H1 (cell line): ENCODE measurements at regions not wholly inside any gene's neighbourhood (a gene's known extent, or its start where the extent isn't known, plus 50 kb on each side); places are given as distances from the start of the nearest gene placed in this dataset.

Source experiments
- CTCF ChIA-PET: fragments of 300-600 bp; sonication (Branson Sonifier 250); formaldehyde crosslinking; loops from one replicate; lab custom pipeline; 2021; ENCODE audit not compliant: partially characterized antibody; lab: Charles Lee
- POLR2A ChIA-PET: fragments of 300-600 bp; sonication (Branson Sonifier 250); formaldehyde crosslinking; loops from one replicate; lab custom pipeline; 2021; ENCODE audit warnings: inconsistent platforms; ENCODE audit not compliant: partially characterized antibody; lab: Charles Lee
- DNase-seq, 2 experiments: peaks; one replicate each; pipeline versions ENCODE4 v3.0.0 to v3.0.0-alpha.2; 2010 to 2022; ENCODE audit warnings: low spot score in 2 of 2, low read depth in 1 of 2, mixed read lengths in 1 of 2
- FAIRE-seq: peaks from 2 replicates; lab custom pipeline; 2011; peaks lifted over from hg19 to GRCh38; lab: Jason Lieb, UNC
- H2AFZ ChIP-seq: 2 replicates; pipeline ENCODE4 v1.8.1; 2012; ENCODE audit warnings: low read length, inconsistent platforms
- H2AK5ac ChIP-seq: 2 replicates; pipeline ENCODE4 v1.6.1; 2013; ENCODE audit warnings: low read depth, low read length
- H2BK120ac ChIP-seq: replicated peaks from 2 replicates; pipeline ENCODE3; 2013; ENCODE audit warnings: low read depth, low read length, inconsistent platforms
- H2BK12ac ChIP-seq: 2 replicates; pipeline ENCODE4 v1.6.1; 2013; ENCODE audit warnings: low read depth, low read length
- H2BK15ac ChIP-seq: 2 replicates; pipeline ENCODE4 v1.6.1; 2013; ENCODE audit warnings: low read length
- H2BK20ac ChIP-seq: 2 replicates; pipeline ENCODE4 v1.6.1; 2013; ENCODE audit warnings: low read length
- H2BK5ac ChIP-seq: 2 replicates; pipeline ENCODE4 v1.6.1; 2013; ENCODE audit warnings: low read depth, low read length
- H3K14ac ChIP-seq: 2 replicates; pipeline ENCODE4 v1.6.1; 2013; ENCODE audit warnings: inconsistent platforms; ENCODE audit not compliant: insufficient read length
- H3K18ac ChIP-seq: 2 replicates; pipeline ENCODE4 v1.6.1; 2013; ENCODE audit warnings: low read length; ENCODE audit errors: extremely low read depth
- H3K23ac ChIP-seq: 2 replicates; pipeline ENCODE4 v1.6.1; 2013; ENCODE audit warnings: inconsistent platforms; ENCODE audit not compliant: insufficient read length
- H3K23me2 ChIP-seq: 2 replicates; pipeline ENCODE4 v1.6.1; 2013; ENCODE audit warnings: low read depth, low read length
- H3K27ac ChIP-seq: 2 replicates; pipeline ENCODE4 v1.6.1; 2011; ENCODE audit warnings: low read depth, low read length, inconsistent platforms
- H3K27me3 ChIP-seq, 4 experiments: replicated peaks in 1 of 4; 1 replicate in 1 of 4; 2 replicates in 3 of 4; pipeline versions ENCODE4 v1.6.1 to v1.8.1; 2011 to 2013; ENCODE audit warnings: low read length in 3 of 4, mild to moderate bottlenecking in 3 of 4, inconsistent platforms in 2 of 4, mixed read lengths in 2 of 4, moderate library complexity in 1 of 4; ENCODE audit not compliant: control insufficient read depth in 3 of 4, insufficient read depth in 3 of 4; ENCODE audit errors: extremely low read depth in 1 of 4
- H3K36me3 ChIP-seq, 4 experiments: 2 replicates each; pipeline versions ENCODE4 v1.6.1 to v1.8.1; 2011 to 2013; ENCODE audit warnings: mild to moderate bottlenecking in 4 of 4, low read length in 3 of 4, moderate library complexity in 2 of 4, control low read depth in 1 of 4, inconsistent platforms in 1 of 4; ENCODE audit not compliant: insufficient read depth in 4 of 4, control insufficient read depth in 2 of 4
- H3K4ac ChIP-seq: replicated peaks from 2 replicates; pipeline ENCODE3; 2013; ENCODE audit warnings: low read length, low read depth, mixed read lengths, inconsistent platforms; ENCODE audit not compliant: insufficient read length
- H3K4me1 ChIP-seq, 4 experiments: replicated peaks in 1 of 4; 1 replicate in 1 of 4; 2 replicates in 3 of 4; pipeline versions ENCODE4 v1.6.1 to v1.8.1; 2011 to 2013; ENCODE audit warnings: low read length in 3 of 4, inconsistent platforms in 2 of 4, mixed read lengths in 1 of 4; ENCODE audit not compliant: insufficient read depth in 4 of 4, control insufficient read depth in 3 of 4
- H3K4me2 ChIP-seq, 2 experiments: 2 replicates each; pipeline versions ENCODE4 v1.6.1 to v1.8.1; 2011 to 2013; ENCODE audit warnings: low read depth in 2 of 2, low read length in 2 of 2, control low read depth in 1 of 2, inconsistent platforms in 1 of 2, mild to moderate bottlenecking in 1 of 2; ENCODE audit not compliant: insufficient read depth in 1 of 2
- H3K4me3 ChIP-seq, 4 experiments: fragments of 200-600, 300-600 bp in 1 of 4; sonication (generic), shearing (Covaris generic), sonication (Bioruptor Twin) in 1 of 4; 2 replicates each; pipeline versions ENCODE4 v1.5.1 to v1.8.1; 2011 to 2016; ENCODE audit warnings: low read length in 4 of 4, low read depth in 3 of 4, control low read depth in 2 of 4, inconsistent platforms in 2 of 4, mild to moderate bottlenecking in 2 of 4, mixed read lengths in 1 of 4, moderate library complexity in 1 of 4; ENCODE audit not compliant: insufficient read depth in 2 of 4; ENCODE audit errors: extremely low read depth in 1 of 4
- H3K56ac ChIP-seq: replicated peaks from 2 replicates; pipeline ENCODE3; 2013; ENCODE audit warnings: low read depth, mild to moderate bottlenecking, mixed read lengths, low read length, inconsistent platforms; ENCODE audit not compliant: insufficient read length
- H3K79me1 ChIP-seq: 2 replicates; pipeline ENCODE4 v1.6.1; 2013; ENCODE audit warnings: low read depth, low read length, control low read depth
- H3K79me2 ChIP-seq, 2 experiments: 2 replicates each; pipeline versions ENCODE4 v1.6.1 to v1.8.1; 2012 to 2013; ENCODE audit warnings: low read length in 2 of 2, mild to moderate bottlenecking in 2 of 2, inconsistent platforms in 1 of 2; ENCODE audit not compliant: insufficient read depth in 2 of 2, control insufficient read depth in 1 of 2
- H3K9ac ChIP-seq, 4 experiments: replicated peaks in 1 of 4; 1 replicate in 1 of 4; 2 replicates in 3 of 4; pipeline versions ENCODE4 v1.6.1 to v1.8.1; 2011 to 2013; ENCODE audit warnings: low read depth in 3 of 4, low read length in 3 of 4, control low read depth in 2 of 4, mild to moderate bottlenecking in 2 of 4, moderate library complexity in 2 of 4, inconsistent platforms in 1 of 4; ENCODE audit errors: extremely low read depth in 1 of 4
- H3K9me3 ChIP-seq, 2 experiments: 2 replicates each; pipeline versions ENCODE4 v1.6.1 to v1.8.1; 2012 to 2013; ENCODE audit warnings: mild to moderate bottlenecking in 2 of 2, moderate library complexity in 2 of 2, control low read depth in 1 of 2, inconsistent platforms in 1 of 2, low read depth in 1 of 2, low read length in 1 of 2, mixed read lengths in 1 of 2; ENCODE audit not compliant: insufficient read depth in 2 of 2
- H4K20me1 ChIP-seq, 2 experiments: replicated peaks in 1 of 2; 2 replicates each; pipeline versions ENCODE3 to v1.8.1; 2011 to 2013; ENCODE audit warnings: inconsistent platforms in 2 of 2, low read length in 2 of 2, mild to moderate bottlenecking in 1 of 2; ENCODE audit not compliant: insufficient read depth in 2 of 2, control insufficient read depth in 1 of 2
- H4K5ac ChIP-seq: 2 replicates; pipeline ENCODE4 v1.6.1; 2013; ENCODE audit warnings: low read length, low read depth, mixed read lengths, inconsistent platforms; ENCODE audit not compliant: insufficient read length
- H4K8ac ChIP-seq: 2 replicates; pipeline ENCODE4 v1.8.0; 2013; ENCODE audit warnings: mild to moderate bottlenecking, moderate library complexity, low read length, inconsistent platforms; ENCODE audit not compliant: insufficient read depth; ENCODE audit errors: extremely low read depth
- H4K91ac ChIP-seq: replicated peaks from 2 replicates; pipeline ENCODE3; 2013; ENCODE audit warnings: low read length, mixed read lengths, inconsistent platforms; ENCODE audit not compliant: insufficient read length
- ATF2 ChIP-seq: IDR thresholded peaks from 2 replicates; pipeline ENCODE4 v1.6.1; 2012; ENCODE audit warnings: low read length, inconsistent platforms
- ATF3 ChIP-seq: IDR thresholded peaks from 2 replicates; pipeline ENCODE4 v1.6.1; 2011; ENCODE audit warnings: low read depth, mild to moderate bottlenecking, low read length; ENCODE audit not compliant: insufficient read depth
- BCL11A ChIP-seq, 2 experiments: IDR thresholded peaks; one replicate each; pipeline ENCODE4 v1.6.1; 2011; ENCODE audit warnings: low read depth in 2 of 2, low read length in 2 of 2, mild to moderate bottlenecking in 2 of 2
- EZH2 ChIP-seq: fragments of 200-600 bp; sonication (generic); IDR thresholded peaks from 2 replicates; pipeline ENCODE4 v1.7.1; 2012; ENCODE audit warnings: low read depth, mild to moderate bottlenecking, moderate library complexity, low read length, inconsistent platforms; ENCODE audit not compliant: severe bottlenecking
- FOSL1 ChIP-seq: IDR thresholded peaks from 2 replicates; pipeline ENCODE4 v1.6.1; 2011; ENCODE audit warnings: mild to moderate bottlenecking, low read depth, low read length, moderate library complexity; ENCODE audit not compliant: insufficient read depth
- MAX ChIP-seq: IDR thresholded peaks from 2 replicates; pipeline ENCODE4 v1.6.1; 2012; ENCODE audit warnings: inconsistent platforms
- SIRT6 ChIP-seq: IDR thresholded peaks from one replicate; pipeline ENCODE4 v1.7.1; 2012; ENCODE audit warnings: low read length, inconsistent platforms
- ZNF274 ChIP-seq: IDR thresholded peaks from 2 replicates; pipeline ENCODE4 v1.7.0; 2012; ENCODE audit warnings: low read length, borderline replicate concordance; ENCODE audit errors: extremely low read depth
- WGBS, 2 experiments: shearing (Covaris generic) in 1 of 2; methylation state at CpG; one replicate each; pipeline versions ENCODE4 v1.1.6 to v1.1.7; 2013 to 2015; ENCODE audit warnings: low lambda C conversion rate in 2 of 2, mixed read lengths in 2 of 2, inconsistent platforms in 1 of 2, low coverage in 1 of 2, missing lambda C conversion rate in 1 of 2; ENCODE audit not compliant: insufficient replicate concordance in 2 of 2, insufficient coverage in 1 of 2, insufficient read length in 1 of 2; ENCODE audit errors: extremely low coverage in 1 of 2, missing lambda C conversion rate in 1 of 2; 5-methylcytosine and 5-hydroxymethylcytosine counted together
- TF ChIP-seq, protein P1 (sequence below), 3 experiments: IDR thresholded peaks; 1 replicate in 2 of 3; 2 replicates in 1 of 3; pipeline versions ENCODE4 v1.5.1 to v1.6.1; 2011; ENCODE audit warnings: low read length in 3 of 3, mild to moderate bottlenecking in 3 of 3, inconsistent platforms in 2 of 3, low read depth in 1 of 3, moderate library complexity in 1 of 3; ENCODE audit not compliant: insufficient read depth in 1 of 3; ENCODE audit errors: control extremely low read depth in 1 of 3

DNA sequence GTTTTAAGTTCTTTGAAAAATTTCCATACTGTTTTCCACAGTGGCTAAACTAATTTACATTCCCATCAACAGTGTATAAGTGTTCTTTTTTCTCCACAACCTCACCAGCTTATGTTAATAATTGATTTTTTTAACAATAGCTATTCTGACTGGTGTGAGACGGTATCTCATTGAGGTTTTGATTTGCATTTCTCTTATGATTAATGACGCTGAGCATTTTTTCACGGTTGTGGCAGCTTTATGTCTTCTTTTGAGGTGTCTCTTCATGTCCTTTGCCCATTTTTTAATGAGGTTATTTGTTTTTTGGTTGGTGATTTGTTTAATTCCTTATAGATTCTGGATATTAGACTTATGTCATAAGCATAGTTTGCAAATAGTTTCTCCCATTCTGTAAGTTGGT lies 997.9 kb downstream of the SUCLG1 start:
- no peak overlapping the region for H3K4me2 ChIP-seq
- H3K18ac ChIP-seq: no peak overlapping the region
- no peak overlapping the region for H2BK12ac ChIP-seq
- H2BK15ac ChIP-seq: no peak overlapping the region
- H4K5ac ChIP-seq: no peak overlapping the region
- no peak overlapping the region for H3K23ac ChIP-seq
- no peaks in the 10 kb centered on the region for H3K23me2 ChIP-seq
- H3K79me2 ChIP-seq: no peaks in the 10 kb centered on the region
- H3K56ac ChIP-seq: no peak overlapping the region
- no peaks in the 10 kb centered on the region for H3K36me3 ChIP-seq
- CTCF ChIA-PET: interaction anchor here (0.8 kb wide), 1 partner anchor 116 kb away, joined by 3 read pairs; no protein-coding TSS in a partner anchor
- H4K91ac ChIP-seq: no peak overlapping the region
- POLR2A ChIA-PET: no interaction called here
- no peak overlapping the region for H3K4me3 ChIP-seq
- no peak overlapping the region for H2BK20ac ChIP-seq
- FAIRE-seq (no peak), DNase-seq (no peak)
- 84% methylated on average over 3 of the region's 3 CpGs; no CpG with 5 or more reads in 1 of the 2 experiments for WGBS, 2 experiments
- no peak overlapping the region for H2AFZ ChIP-seq
- H2BK120ac ChIP-seq: no peak overlapping the region
- H2AK5ac ChIP-seq: no peak overlapping the region
- no peaks in the 10 kb centered on the region for H3K4me1 ChIP-seq
- no peak overlapping the region for H3K9ac ChIP-seq
- H3K79me1 ChIP-seq: no peaks in the 10 kb centered on the region
- no peak overlapping the region for H3K14ac ChIP-seq
- no peaks in the 10 kb centered on the region for H3K27me3 ChIP-seq
- H3K9me3 ChIP-seq: no peaks in the 10 kb centered on the region
- H3K4ac ChIP-seq: no peak overlapping the region
- no peak overlapping the region for H3K27ac ChIP-seq
- H2BK5ac ChIP-seq: no peak overlapping the region
- H4K8ac ChIP-seq: no peak overlapping the region
- H4K20me1 ChIP-seq: no peaks in the 10 kb centered on the region
- TF ChIP-seq ZNF274 (no peak), SIRT6 (no peak), BCL11A (IDR thresholded peaks at IDR 0.05; ENCODE audit: low read depth in 2 of 2, low read length in 2 of 2) (no peak), FOSL1 (no peak), ATF2 (no peak), EZH2 (no peak), MAX (no peak), ATF3 (no peak)
- TF ChIP-seq, protein P1, sequence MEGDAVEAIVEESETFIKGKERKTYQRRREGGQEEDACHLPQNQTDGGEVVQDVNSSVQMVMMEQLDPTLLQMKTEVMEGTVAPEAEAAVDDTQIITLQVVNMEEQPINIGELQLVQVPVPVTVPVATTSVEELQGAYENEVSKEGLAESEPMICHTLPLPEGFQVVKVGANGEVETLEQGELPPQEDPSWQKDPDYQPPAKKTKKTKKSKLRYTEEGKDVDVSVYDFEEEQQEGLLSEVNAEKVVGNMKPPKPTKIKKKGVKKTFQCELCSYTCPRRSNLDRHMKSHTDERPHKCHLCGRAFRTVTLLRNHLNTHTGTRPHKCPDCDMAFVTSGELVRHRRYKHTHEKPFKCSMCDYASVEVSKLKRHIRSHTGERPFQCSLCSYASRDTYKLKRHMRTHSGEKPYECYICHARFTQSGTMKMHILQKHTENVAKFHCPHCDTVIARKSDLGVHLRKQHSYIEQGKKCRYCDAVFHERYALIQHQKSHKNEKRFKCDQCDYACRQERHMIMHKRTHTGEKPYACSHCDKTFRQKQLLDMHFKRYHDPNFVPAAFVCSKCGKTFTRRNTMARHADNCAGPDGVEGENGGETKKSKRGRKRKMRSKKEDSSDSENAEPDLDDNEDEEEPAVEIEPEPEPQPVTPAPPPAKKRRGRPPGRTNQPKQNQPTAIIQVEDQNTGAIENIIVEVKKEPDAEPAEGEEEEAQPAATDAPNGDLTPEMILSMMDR (IDR thresholded peaks at IDR 0.05; ENCODE audit: control extremely low read depth in 1 of 3, insufficient read depth in 1 of 3, low read depth in 1 of 3, low read length in 3 of 3): no peak
